A673 (cell line): ENCODE measurements at regions not wholly inside any gene's neighbourhood (a gene's known extent, or its start where the extent isn't known, plus 50 kb on each side); places are given as distances from the start of the nearest gene placed in this dataset.

Experiments used
- BruUV-seq: library from RNA; stranded (reverse); fragments of 400-500 nt; replicated peaks from 2 replicates; lab custom pipeline; 2021; lab: Mats Ljungman, UMichigan
- CTCF ChIA-PET: fragments of 300-600 bp; sonication (Branson Sonifier 250); formaldehyde crosslinking; loops from one replicate; lab custom pipeline; 2022; ENCODE audit warnings: antibody characterized with exemption; lab: Charles Lee
- POLR2A ChIA-PET: fragments of 300-600 bp; sonication (Branson Sonifier 250); formaldehyde crosslinking; loops from one replicate; lab custom pipeline; 2022; ENCODE audit warnings: antibody characterized with exemption; ENCODE audit not compliant: low non-redundant PET; lab: Charles Lee
- DNase-seq: peaks from one replicate; pipeline ENCODE4 v3.0.0-alpha.2; 2015; ENCODE audit warnings: low spot score
- H3K27ac ChIP-seq: fragments of 200-600 bp; sonication (generic); 2 replicates; pipeline ENCODE4 v1.5.1; 2016; ENCODE audit warnings: mixed run types, low read depth, mild to moderate bottlenecking, mixed read lengths, antibody characterized with exemption, low read length; ENCODE audit not compliant: poor library complexity, severe bottlenecking
- H3K27me3 ChIP-seq: fragments of 200-600 bp; sonication (generic); replicated peaks from 2 replicates; pipeline ENCODE4 v1.6.1; 2017; ENCODE audit warnings: mixed run types, low read depth, mild to moderate bottlenecking, mixed read lengths, antibody characterized with exemption, low read length; ENCODE audit not compliant: insufficient read depth, poor library complexity
- H3K36me3 ChIP-seq: fragments of 200-600 bp; sonication (generic); 2 replicates; pipeline ENCODE4 v1.6.1; 2016; ENCODE audit warnings: mixed run types, mild to moderate bottlenecking, mixed read lengths, antibody characterized with exemption, low read length; ENCODE audit not compliant: insufficient read depth, poor library complexity, severe bottlenecking
- H3K4me1 ChIP-seq: fragments of 200-600 bp; sonication (generic); 2 replicates; pipeline ENCODE4 v1.6.1; 2017; ENCODE audit warnings: mixed run types, mild to moderate bottlenecking, mixed read lengths, antibody characterized with exemption, low read length; ENCODE audit not compliant: insufficient read depth, poor library complexity, severe bottlenecking
- H3K4me3 ChIP-seq: fragments of 200-600 bp; sonication (generic); 2 replicates; pipeline ENCODE4 v1.5.1; 2016; ENCODE audit warnings: low read depth, mixed run types, mild to moderate bottlenecking, mixed read lengths, low read length; ENCODE audit not compliant: poor library complexity, severe bottlenecking
- H3K9me3 ChIP-seq: fragments of 200-600 bp; sonication (generic); 2 replicates; pipeline ENCODE4 v1.6.1; 2016; ENCODE audit warnings: mixed run types, low read depth, mild to moderate bottlenecking, mixed read lengths, antibody characterized with exemption, low read length; ENCODE audit not compliant: poor library complexity, severe bottlenecking
- CTCF ChIP-seq: fragments of 300-800, 200-600 bp; sonication (generic); conservative IDR thresholded peaks from 2 replicates; pipeline ENCODE4 v1.5.1; 2017; ENCODE audit warnings: low read depth, mild to moderate bottlenecking, antibody characterized with exemption, low read length, moderate library complexity, mixed read lengths
- EZH2 ChIP-seq: fragments of 200-600 bp; sonication (generic); IDR thresholded peaks from 2 replicates; pipeline ENCODE4 v1.6.1; 2017; ENCODE audit warnings: borderline replicate concordance, low read depth, mild to moderate bottlenecking, mixed read lengths, antibody characterized with exemption, low read length; ENCODE audit not compliant: poor library complexity, severe bottlenecking
- intact Hi-C: fragments of 100-400 bp; cut with micrococcal nuclease; formaldehyde crosslinking; loops from one replicate; pipeline ENCODE4 v1.10.0; 2022; ENCODE audit not compliant: unreplicated experiment

GRCh38 chrX:65608026-65608425 lies 59.4 kb upstream of the MSN start:
- no TSS peak for BruUV-seq
- CTCF ChIA-PET = no interaction called here
- intact Hi-C loops = no loop called here

GRCh38 chrX:65607070-65607742 lies 60.2 kb upstream of the MSN start:
- POLR2A ChIA-PET = no interaction called here
- Histone ChIP-seq H3K36me3 (no peaks in the 10 kb centered on the region), H3K27ac (no peak overlapping the region), H3K27me3 (no peaks in the 10 kb centered on the region), H3K9me3 (no peaks in the 10 kb centered on the region), H3K4me3 (no peak overlapping the region), H3K4me1 (no peaks in the 10 kb centered on the region)
- intact Hi-C loops = no loop called here
- CTCF ChIA-PET = no interaction called here
- BruUV-seq = no TSS peak
- no peak for TF ChIP-seq CTCF
- no peak for TF ChIP-seq EZH2
- no peak for DNase-seq

More at GRCh38 chrX:65608026-65608425, 59.4 kb upstream of the MSN start:
- Histone ChIP-seq H3K9me3 (no peaks in the 10 kb centered on the region), H3K36me3 (no peaks in the 10 kb centered on the region), H3K4me3 (no peak overlapping the region), H3K27me3 (no peaks in the 10 kb centered on the region), H3K4me1 (no peaks in the 10 kb centered on the region), H3K27ac (no peak overlapping the region)
- TF ChIP-seq EZH2 (no peak), CTCF (no peak)
- no peak for DNase-seq
- POLR2A ChIA-PET = no interaction called here

GRCh38 chrX:65602221-65602560 lies 65.3 kb upstream of the MSN start:
- ChIA-PET POLR2A (no interaction called here), CTCF (no interaction called here)
- TF ChIP-seq CTCF = no peak
- TF ChIP-seq EZH2 = no peak
- no TSS peak for BruUV-seq
- Histone ChIP-seq H3K36me3 (no peaks in the 10 kb centered on the region), H3K9me3 (no peaks in the 10 kb centered on the region), H3K4me3 (no peak overlapping the region), H3K4me1 (peaks cover 4% of the 10 kb centered on the region), H3K27ac (no peak overlapping the region), H3K27me3 (no peaks in the 10 kb centered on the region)
- intact Hi-C loops = no loop called here
- DNase-seq = no peak
